ENCODE measurements at regions not wholly inside any gene's neighbourhood (a gene's known extent, or its start where the extent isn't known, plus 50 kb on each side); places are given as distances from the start of the nearest gene placed in this dataset.

- Mint-ChIP-seq H3K27me3 (ENCODE audit: low read depth in 2 of 2) (peaks cover 0 to 2% of the 10 kb centered on the region in 2 donors), H3K27ac (no peak overlapping the region), H3K4me1 (no peaks in the 10 kb centered on the region), H3K4me3 (no peak overlapping the region), H3K36me3 (no peaks in the 10 kb centered on the region), H3K9me3 (peaks cover 0 to 2% of the 10 kb centered on the region in 2 donors)
- intact Hi-C loops (cut with micrococcal nuclease), result no loop called here
- Histone ChIP-seq H3K9me3 (ENCODE audit: control insufficient read depth, insufficient read depth, low read length) (no peaks in the 10 kb centered on the region), H3K4me3 (ENCODE audit: low read length) (no peak overlapping the region), H3K36me3 (ENCODE audit: control insufficient read depth, insufficient read depth, low read length) (no peaks in the 10 kb centered on the region), H3K4me1 (ENCODE audit: control insufficient read depth, insufficient read depth, low read length) (no peaks in the 10 kb centered on the region), H3K27me3 (ENCODE audit: control insufficient read depth, insufficient read depth, low read length) (no peaks in the 10 kb centered on the region), H3K27ac (ENCODE audit: low read length) (no peak overlapping the region)
- no peak for TF ChIP-seq CTCF (IDR thresholded peaks at IDR 0.05)
- ATAC-seq (no peak), DNase-seq (no peak)
- 27% methylated on average over 2 of the region's 2 CpGs for WGBS (ENCODE audit: insufficient coverage)
Observed at GRCh38 chr3:98980915-98981596, 79.6 kb upstream of the DCBLD2 start.

- no peaks in the 10 kb centered on the region for H3K4me1 Mint-ChIP-seq
- peaks cover 0 to 2% of the 10 kb centered on the region in 2 donors for H3K9me3 Mint-ChIP-seq
- H3K4me1 ChIP-seq (ENCODE audit: control insufficient read depth, insufficient read depth, low read length), result no peaks in the 10 kb centered on the region
- no peaks in the 10 kb centered on the region for H3K27me3 ChIP-seq (ENCODE audit: control insufficient read depth, insufficient read depth, low read length)
- no peak overlapping the region for H3K27ac Mint-ChIP-seq
- H3K27ac ChIP-seq (ENCODE audit: low read length), result no peak overlapping the region
- H3K36me3 Mint-ChIP-seq, result no peaks in the 10 kb centered on the region
- DNase-seq, result no peak
- H3K9me3 ChIP-seq (ENCODE audit: control insufficient read depth, insufficient read depth, low read length), result no peaks in the 10 kb centered on the region
- no peaks in the 10 kb centered on the region for H3K36me3 ChIP-seq (ENCODE audit: control insufficient read depth, insufficient read depth, low read length)
- no peak for TF ChIP-seq CTCF (IDR thresholded peaks at IDR 0.05)
- H3K27me3 Mint-ChIP-seq (ENCODE audit: low read depth in 2 of 2), result peaks cover 0 to 2% of the 10 kb centered on the region in 2 donors
- H3K4me3 Mint-ChIP-seq, result no peak overlapping the region
- no peak overlapping the region for H3K4me3 ChIP-seq (ENCODE audit: low read length)
- ATAC-seq, result no peak
- no CpG with 5 or more reads among the region's 1 CpG for WGBS (ENCODE audit: insufficient coverage)
- intact Hi-C loops (cut with micrococcal nuclease), result no loop called here
Observed at GRCh38 chr3:98979296-98979695, 77.8 kb upstream of the DCBLD2 start.

- H3K4me1 Mint-ChIP-seq, result no peaks in the 10 kb centered on the region
- no peaks in the 10 kb centered on the region for H3K36me3 Mint-ChIP-seq
- no peak overlapping the region for H3K4me3 ChIP-seq (ENCODE audit: low read length)
- H3K9me3 ChIP-seq (ENCODE audit: control insufficient read depth, insufficient read depth, low read length), result no peaks in the 10 kb centered on the region
- no peaks in the 10 kb centered on the region for H3K27me3 ChIP-seq (ENCODE audit: control insufficient read depth, insufficient read depth, low read length)
- H3K4me1 ChIP-seq (ENCODE audit: control insufficient read depth, insufficient read depth, low read length), result no peaks in the 10 kb centered on the region
- H3K27ac Mint-ChIP-seq, result no peak overlapping the region
- H3K27me3 Mint-ChIP-seq (ENCODE audit: low read depth in 2 of 2), result peaks cover 0 to 2% of the 10 kb centered on the region in 2 donors
- DNase-seq (no peak), ATAC-seq (no peak)
- no peaks in the 10 kb centered on the region for H3K36me3 ChIP-seq (ENCODE audit: control insufficient read depth, insufficient read depth, low read length)
- no peak for TF ChIP-seq CTCF (IDR thresholded peaks at IDR 0.05)
- no peak overlapping the region for H3K27ac ChIP-seq (ENCODE audit: low read length)
- H3K4me3 Mint-ChIP-seq, result no peak overlapping the region
- peaks cover 0 to 2% of the 10 kb centered on the region in 2 donors for H3K9me3 Mint-ChIP-seq
- WGBS (ENCODE audit: insufficient coverage), result no CpG with 5 or more reads among the region's 3 CpGs
- intact Hi-C loops (cut with micrococcal nuclease), result no loop called here
Observed at GRCh38 chr3:98978068-98978811, 76.7 kb upstream of the DCBLD2 start.

Measured in natural killer cell (primary cell).